ENCODE measurements at regions not wholly inside any gene's neighbourhood (a gene's known extent, or its start where the extent isn't known, plus 50 kb on each side); places are given as distances from the start of the nearest gene placed in this dataset.

- TF ChIP-seq POLR2AphosphoS5 (IDR thresholded peaks at IDR 0.05; ENCODE audit: low read depth, low read length) (no peak), TAF1 (IDR thresholded peaks at IDR 0.05; ENCODE audit: borderline replicate concordance, insufficient read depth, low read length) (no peak), SIN3A (IDR thresholded peaks at IDR 0.05; ENCODE audit: borderline replicate concordance, insufficient read depth, low read length) (no peak), FOXP2 (optimal IDR thresholded peaks at IDR 0.05; ENCODE audit: borderline replicate concordance, extremely low read depth, extremely low read length, insufficient read depth) (no peak)
- TF ChIP-seq, protein P1, sequence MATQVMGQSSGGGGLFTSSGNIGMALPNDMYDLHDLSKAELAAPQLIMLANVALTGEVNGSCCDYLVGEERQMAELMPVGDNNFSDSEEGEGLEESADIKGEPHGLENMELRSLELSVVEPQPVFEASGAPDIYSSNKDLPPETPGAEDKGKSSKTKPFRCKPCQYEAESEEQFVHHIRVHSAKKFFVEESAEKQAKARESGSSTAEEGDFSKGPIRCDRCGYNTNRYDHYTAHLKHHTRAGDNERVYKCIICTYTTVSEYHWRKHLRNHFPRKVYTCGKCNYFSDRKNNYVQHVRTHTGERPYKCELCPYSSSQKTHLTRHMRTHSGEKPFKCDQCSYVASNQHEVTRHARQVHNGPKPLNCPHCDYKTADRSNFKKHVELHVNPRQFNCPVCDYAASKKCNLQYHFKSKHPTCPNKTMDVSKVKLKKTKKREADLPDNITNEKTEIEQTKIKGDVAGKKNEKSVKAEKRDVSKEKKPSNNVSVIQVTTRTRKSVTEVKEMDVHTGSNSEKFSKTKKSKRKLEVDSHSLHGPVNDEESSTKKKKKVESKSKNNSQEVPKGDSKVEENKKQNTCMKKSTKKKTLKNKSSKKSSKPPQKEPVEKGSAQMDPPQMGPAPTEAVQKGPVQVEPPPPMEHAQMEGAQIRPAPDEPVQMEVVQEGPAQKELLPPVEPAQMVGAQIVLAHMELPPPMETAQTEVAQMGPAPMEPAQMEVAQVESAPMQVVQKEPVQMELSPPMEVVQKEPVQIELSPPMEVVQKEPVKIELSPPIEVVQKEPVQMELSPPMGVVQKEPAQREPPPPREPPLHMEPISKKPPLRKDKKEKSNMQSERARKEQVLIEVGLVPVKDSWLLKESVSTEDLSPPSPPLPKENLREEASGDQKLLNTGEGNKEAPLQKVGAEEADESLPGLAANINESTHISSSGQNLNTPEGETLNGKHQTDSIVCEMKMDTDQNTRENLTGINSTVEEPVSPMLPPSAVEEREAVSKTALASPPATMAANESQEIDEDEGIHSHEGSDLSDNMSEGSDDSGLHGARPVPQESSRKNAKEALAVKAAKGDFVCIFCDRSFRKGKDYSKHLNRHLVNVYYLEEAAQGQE (IDR thresholded peaks at IDR 0.05; ENCODE audit: insufficient read depth in 1 of 2, low read depth in 2 of 2, low read length in 2 of 2), result no peak
Observed at GRCh38 chr18:70536370-70537062, 247.7 kb downstream of the SOCS6 start.

Data from PFSK-1 (cell line).